Esophagus squamous epithelium (tissue), 4 donors: ENCODE measurements at regions not wholly inside any gene's neighbourhood (a gene's known extent, or its start where the extent isn't known, plus 50 kb on each side); places are given as distances from the start of the nearest gene placed in this dataset.

Experiments used
- CTCF ChIP-seq, 6 experiments: fragments of 450-650 bp in 4 of 6; fragments of 200-600 bp in 2 of 6; sonication (generic) in 2 of 6; IDR thresholded peaks; one replicate each; pipeline ENCODE4 v1.5.1; 2016 to 2019; ENCODE audit warnings: antibody characterized with exemption in 6 of 6, mild to moderate bottlenecking in 4 of 6, moderate library complexity in 4 of 6
- POLR2A ChIP-seq, 4 donors: fragments of 450-650 bp; IDR thresholded peaks; one replicate each; pipeline ENCODE4 v1.6.1; 2017; ENCODE audit warnings: antibody characterized with exemption in 4 of 4, mild to moderate bottlenecking in 4 of 4, moderate library complexity in 3 of 4

- TF ChIP-seq POLR2A (IDR thresholded peaks at IDR 0.05) (no peak), CTCF (IDR thresholded peaks at IDR 0.05) (no peak)
Measured at GRCh38 chr2:5360081-5360480, 332.1 kb upstream of the SOX11 start.
